ENCODE measurements at regions not wholly inside any gene's neighbourhood (a gene's known extent, or its start where the extent isn't known, plus 50 kb on each side); places are given as distances from the start of the nearest gene placed in this dataset.

DNA sequence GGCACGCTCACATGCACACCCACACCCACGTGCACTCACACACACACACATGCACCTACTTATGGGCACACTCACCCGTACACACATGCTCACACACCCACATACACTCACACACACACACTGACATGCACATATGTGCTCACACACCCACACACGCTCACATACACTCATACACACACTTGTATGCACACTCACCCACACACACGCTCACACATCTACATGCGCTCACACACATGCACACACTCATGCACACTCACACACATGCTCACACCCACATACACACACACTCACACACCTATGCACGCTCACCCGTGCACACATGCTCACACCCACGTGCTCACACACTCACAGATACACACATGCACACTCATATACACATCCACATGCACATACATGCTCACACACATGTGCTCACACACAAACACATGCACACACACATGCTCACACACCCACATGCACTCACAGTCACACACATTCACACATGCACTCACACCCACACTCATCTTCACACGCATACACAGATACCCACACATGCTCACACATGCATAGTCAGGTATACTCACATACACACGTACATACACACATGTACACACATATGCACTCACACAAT lies 138.3 kb downstream of the OLFM1 start:
- TF ChIP-seq POLR2A (IDR thresholded peaks at IDR 0.05) (no peak), POLR2AphosphoS5 (IDR thresholded peaks at IDR 0.05) (no peak), EP300 (IDR thresholded peaks at IDR 0.05) (no peak)
- TF ChIP-seq, protein P1, sequence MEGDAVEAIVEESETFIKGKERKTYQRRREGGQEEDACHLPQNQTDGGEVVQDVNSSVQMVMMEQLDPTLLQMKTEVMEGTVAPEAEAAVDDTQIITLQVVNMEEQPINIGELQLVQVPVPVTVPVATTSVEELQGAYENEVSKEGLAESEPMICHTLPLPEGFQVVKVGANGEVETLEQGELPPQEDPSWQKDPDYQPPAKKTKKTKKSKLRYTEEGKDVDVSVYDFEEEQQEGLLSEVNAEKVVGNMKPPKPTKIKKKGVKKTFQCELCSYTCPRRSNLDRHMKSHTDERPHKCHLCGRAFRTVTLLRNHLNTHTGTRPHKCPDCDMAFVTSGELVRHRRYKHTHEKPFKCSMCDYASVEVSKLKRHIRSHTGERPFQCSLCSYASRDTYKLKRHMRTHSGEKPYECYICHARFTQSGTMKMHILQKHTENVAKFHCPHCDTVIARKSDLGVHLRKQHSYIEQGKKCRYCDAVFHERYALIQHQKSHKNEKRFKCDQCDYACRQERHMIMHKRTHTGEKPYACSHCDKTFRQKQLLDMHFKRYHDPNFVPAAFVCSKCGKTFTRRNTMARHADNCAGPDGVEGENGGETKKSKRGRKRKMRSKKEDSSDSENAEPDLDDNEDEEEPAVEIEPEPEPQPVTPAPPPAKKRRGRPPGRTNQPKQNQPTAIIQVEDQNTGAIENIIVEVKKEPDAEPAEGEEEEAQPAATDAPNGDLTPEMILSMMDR (IDR thresholded peaks at IDR 0.05), result no peak
